ENCODE measurements at regions not wholly inside any gene's neighbourhood (a gene's known extent, or its start where the extent isn't known, plus 50 kb on each side); places are given as distances from the start of the nearest gene placed in this dataset.

GRCh38 chr2:173448938-173449471 lies 94.3 kb downstream of the CDCA7 start (continued):
- TF ChIP-seq NRL (CRISPR knock-in tag; IDR thresholded peaks at IDR 0.05; ENCODE audit: borderline replicate concordance) (no peak), ZSCAN29 (CRISPR knock-in tag; conservative IDR thresholded peaks at IDR 0.05) (no peak), PRDM4 (CRISPR knock-in tag; IDR thresholded peaks at IDR 0.05; ENCODE audit: borderline replicate concordance) (no peak), MEF2D (CRISPR knock-in tag; IDR thresholded peaks at IDR 0.05) (no peak), ZMAT5 (CRISPR knock-in tag; IDR thresholded peaks at IDR 0.05; ENCODE audit: borderline replicate concordance, low read depth) (no peak), ZNF362 (CRISPR knock-in tag; IDR thresholded peaks at IDR 0.05; ENCODE audit: borderline replicate concordance) (peak; percentile 43; the same call in 1 of the 2 replicates), GFI1 (CRISPR knock-in tag; IDR thresholded peaks at IDR 0.05; ENCODE audit: borderline replicate concordance) (no peak), KLF16 (CRISPR knock-in tag; IDR thresholded peaks at IDR 0.05) (0 out of 4 replicates have a peak, but pooled peaks of 1 of the 2 experiments have one; percentile 54), RBM39 (IDR thresholded peaks at IDR 0.05; ENCODE audit: low read depth, low read length, poor library complexity, severe bottlenecking) (no peak), THAP11 (CRISPR knock-in tag; IDR thresholded peaks at IDR 0.05) (peak; percentile 64), KMT2B (CRISPR knock-in tag; IDR thresholded peaks at IDR 0.05) (0 out of 2 replicates have a peak, but pooled peaks have one; percentile 34), ZBTB38 (CRISPR knock-in tag; IDR thresholded peaks at IDR 0.05) (peak; percentile 16; the same call in 1 of the 2 replicates), HCFC1 (IDR thresholded peaks at IDR 0.05; ENCODE audit: low read depth, low read length) (no peak), FOXJ3 (CRISPR knock-in tag; IDR thresholded peaks at IDR 0.05; ENCODE audit: borderline replicate concordance) (peak; percentile 27; the same call in 1 of the 2 replicates), ZNF101 (CRISPR knock-in tag; IDR thresholded peaks at IDR 0.05; ENCODE audit: borderline replicate concordance, low read depth) (no peak), KDM3A (CRISPR knock-in tag; IDR thresholded peaks at IDR 0.05; ENCODE audit: low read depth) (peak; percentile 74; the same call in 1 of the 2 replicates), AKAP8 (CRISPR knock-in tag; IDR thresholded peaks at IDR 0.05) (no peak), CERS6 (CRISPR knock-in tag; IDR thresholded peaks at IDR 0.05) (no peak), PAWR (CRISPR knock-in tag; IDR thresholded peaks at IDR 0.05; ENCODE audit: borderline replicate concordance) (no peak), ZNF17 (CRISPR knock-in tag; IDR thresholded peaks at IDR 0.05) (no peak), ZNF33A (CRISPR knock-in tag; IDR thresholded peaks at IDR 0.05; ENCODE audit: borderline replicate concordance) (no peak), MIER2 (CRISPR knock-in tag; IDR thresholded peaks at IDR 0.05) (0 out of 2 replicates have a peak, but pooled peaks have one; percentile 23), ARNT2 (CRISPR knock-in tag; IDR thresholded peaks at IDR 0.05; ENCODE audit: low read depth) (no peak), MAZ (IDR thresholded peaks at IDR 0.05; ENCODE audit: borderline replicate concordance, low read depth, low read length) (no peak), MAZ (CRISPR knock-in tag; IDR thresholded peaks at IDR 0.05; ENCODE audit: low read depth) (no peak), CBFB (CRISPR knock-in tag; IDR thresholded peaks at IDR 0.05) (no peak), ZNF317 (CRISPR knock-in tag; IDR thresholded peaks at IDR 0.05) (no peak; the same call in 1 of the 2 replicates)

Data from HepG2 (cell line).